OCI-LY7 (cell line): ENCODE measurements at regions not wholly inside any gene's neighbourhood (a gene's known extent, or its start where the extent isn't known, plus 50 kb on each side); places are given as distances from the start of the nearest gene placed in this dataset.

Source experiments
- BruUV-seq: library from RNA; stranded (reverse); fragments of 400-500 nt; replicated peaks from 2 replicates; lab custom pipeline; 2021; lab: Mats Ljungman, UMichigan
- CTCF ChIA-PET: fragments of 300-600 bp; sonication (Branson Sonifier 250); formaldehyde crosslinking; loops from one replicate; lab custom pipeline; 2022; ENCODE audit warnings: antibody characterized with exemption; ENCODE audit not compliant: unreplicated experiment; lab: Charles Lee
- POLR2A ChIA-PET: fragments of 300-600 bp; sonication (Branson Sonifier 250); formaldehyde crosslinking; loops from one replicate; lab custom pipeline; 2022; ENCODE audit warnings: antibody characterized with exemption; lab: Charles Lee
- DNase-seq: peaks from one replicate; pipeline ENCODE4 v3.0.0-alpha.2; 2015; ENCODE audit warnings: low spot score
- H2AFZ ChIP-seq: fragments of 200-600 bp; sonication (generic), shearing (Covaris generic); 2 replicates; pipeline ENCODE4 v1.6.1; 2014; ENCODE audit warnings: mild to moderate bottlenecking, antibody characterized with exemption, low read length, moderate library complexity
- H3K27ac ChIP-seq: fragments of 200-600 bp; sonication (generic); 2 replicates; pipeline ENCODE4 v1.5.1; 2014; ENCODE audit warnings: mixed run types, low read depth, mild to moderate bottlenecking, moderate library complexity, low read length, inconsistent platforms; ENCODE audit not compliant: poor library complexity, severe bottlenecking
- H3K36me3 ChIP-seq: fragments of 200-600 bp; sonication (generic); 2 replicates; pipeline ENCODE4 v1.6.1; 2014; ENCODE audit warnings: mild to moderate bottlenecking, antibody characterized with exemption, low read length, moderate library complexity, mixed read lengths; ENCODE audit not compliant: insufficient read depth
- H3K4me1 ChIP-seq: fragments of 200-600 bp; sonication (generic); 2 replicates; pipeline ENCODE4 v1.5.1; 2014; ENCODE audit warnings: mild to moderate bottlenecking, low read length; ENCODE audit not compliant: insufficient read depth, poor library complexity, severe bottlenecking
- H3K4me2 ChIP-seq: fragments of 200-600 bp; sonication (generic); 2 replicates; pipeline ENCODE4 v1.6.1; 2014; ENCODE audit warnings: mild to moderate bottlenecking, low read length
- H3K4me3 ChIP-seq: fragments of 200-600 bp; sonication (generic); 2 replicates; pipeline ENCODE4 v1.5.1; 2014; ENCODE audit warnings: mild to moderate bottlenecking, low read depth, low read length; ENCODE audit not compliant: poor library complexity, severe bottlenecking
- H3K79me2 ChIP-seq: fragments of 200-600 bp; sonication (generic); 2 replicates; pipeline ENCODE4 v1.6.1; 2016; ENCODE audit warnings: low read depth, mild to moderate bottlenecking, low read length, moderate library complexity, mixed read lengths; ENCODE audit not compliant: insufficient read depth
- H3K9me2 ChIP-seq: fragments of 200-600 bp; sonication (generic); 2 replicates; pipeline ENCODE4 v1.6.1; 2016; ENCODE audit warnings: mild to moderate bottlenecking, low read length, mixed read lengths; ENCODE audit not compliant: insufficient read depth
- H3K9me3 ChIP-seq: fragments of 200-600 bp; sonication (generic); 2 replicates; pipeline ENCODE4 v1.6.1; 2014; ENCODE audit warnings: mild to moderate bottlenecking, mixed run types, low read length, mixed read lengths
- H4K20me1 ChIP-seq: fragments of 200-600 bp; sonication (generic); 2 replicates; pipeline ENCODE4 v1.6.1; 2014; ENCODE audit warnings: mild to moderate bottlenecking, antibody characterized with exemption, low read length, moderate library complexity, mixed read lengths; ENCODE audit not compliant: insufficient read depth
- EZH2phosphoT487 ChIP-seq: fragments of 200-600 bp; sonication (generic); IDR thresholded peaks from 2 replicates; pipeline ENCODE4 v1.6.1; 2018; ENCODE audit warnings: low read depth, borderline replicate concordance, mild to moderate bottlenecking, mixed run types, antibody characterized with exemption, low read length, moderate library complexity, mixed read lengths
- intact Hi-C: fragments of 100-400 bp; cut with micrococcal nuclease; formaldehyde crosslinking; loops from one replicate; pipeline ENCODE4 v1.10.0; 2022; ENCODE audit not compliant: unreplicated experiment
- TF ChIP-seq, protein P1 (sequence below): fragments of 200-600 bp; sonication (generic); conservative IDR thresholded peaks from 2 replicates; pipeline ENCODE4 v1.5.1; 2014; ENCODE audit warnings: mild to moderate bottlenecking, antibody characterized with exemption, low read length, moderate library complexity, mixed read lengths

DNA sequence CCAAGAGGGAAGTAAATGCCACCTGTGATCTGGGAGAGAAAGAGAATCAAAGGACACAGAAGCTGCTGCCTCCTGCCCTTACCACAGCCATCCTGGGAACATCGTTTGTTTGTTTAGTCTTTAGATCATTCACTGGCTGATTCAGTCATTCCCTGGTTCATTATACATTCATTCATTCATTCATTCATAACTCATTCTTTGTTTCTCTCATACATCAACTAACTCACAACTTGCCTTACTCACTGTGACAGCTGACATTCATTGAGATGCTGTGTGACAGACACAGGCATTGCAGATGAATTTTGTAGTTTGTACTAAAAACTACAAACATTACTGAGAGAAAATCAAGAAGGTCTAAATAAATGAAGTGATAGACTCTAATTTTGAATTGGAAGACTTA lies 291.0 kb upstream of the TNRC6C start:
- H3K9me3 ChIP-seq = peaks cover 28% of the 10 kb centered on the region
- ChIA-PET CTCF (interaction anchor here (0.6 to 1.0 kb wide), 2 partner anchors 23 to 27 kb away, joined by 3 read pairs; no protein-coding TSS in a partner anchor), POLR2A (interaction anchor here (0.6 to 2.9 kb wide), 4 partner anchors 23 to 291 kb away, joined by 3 to 16 read pairs (median 4); partner anchors contain the start of gene TNRC6C)
- no TSS peak for BruUV-seq
- no peak for TF ChIP-seq EZH2phosphoT487
- TF ChIP-seq, protein P1, sequence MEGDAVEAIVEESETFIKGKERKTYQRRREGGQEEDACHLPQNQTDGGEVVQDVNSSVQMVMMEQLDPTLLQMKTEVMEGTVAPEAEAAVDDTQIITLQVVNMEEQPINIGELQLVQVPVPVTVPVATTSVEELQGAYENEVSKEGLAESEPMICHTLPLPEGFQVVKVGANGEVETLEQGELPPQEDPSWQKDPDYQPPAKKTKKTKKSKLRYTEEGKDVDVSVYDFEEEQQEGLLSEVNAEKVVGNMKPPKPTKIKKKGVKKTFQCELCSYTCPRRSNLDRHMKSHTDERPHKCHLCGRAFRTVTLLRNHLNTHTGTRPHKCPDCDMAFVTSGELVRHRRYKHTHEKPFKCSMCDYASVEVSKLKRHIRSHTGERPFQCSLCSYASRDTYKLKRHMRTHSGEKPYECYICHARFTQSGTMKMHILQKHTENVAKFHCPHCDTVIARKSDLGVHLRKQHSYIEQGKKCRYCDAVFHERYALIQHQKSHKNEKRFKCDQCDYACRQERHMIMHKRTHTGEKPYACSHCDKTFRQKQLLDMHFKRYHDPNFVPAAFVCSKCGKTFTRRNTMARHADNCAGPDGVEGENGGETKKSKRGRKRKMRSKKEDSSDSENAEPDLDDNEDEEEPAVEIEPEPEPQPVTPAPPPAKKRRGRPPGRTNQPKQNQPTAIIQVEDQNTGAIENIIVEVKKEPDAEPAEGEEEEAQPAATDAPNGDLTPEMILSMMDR = no peak
- H3K4me1 ChIP-seq = peaks cover 24% of the 10 kb centered on the region
- H3K4me3 ChIP-seq = peak overlapping the region; percentile 70
- no peak for DNase-seq
- intact Hi-C loops = loop anchor here (2.0 kb wide), 1 partner anchor 57 kb away; no protein-coding TSS in a partner anchor
- H2AFZ ChIP-seq = peak overlapping the region; percentile 88
- no peaks in the 10 kb centered on the region for H4K20me1 ChIP-seq
- peaks cover 4% of the 10 kb centered on the region; the same call in 1 of the 2 replicates for H3K79me2 ChIP-seq
- peak overlapping the region; percentile 84 for H3K4me2 ChIP-seq
- H3K27ac ChIP-seq = peak overlapping the region; percentile 84
- peaks cover 11% of the 10 kb centered on the region; the same call in 1 of the 2 replicates for H3K36me3 ChIP-seq
- no peaks in the 10 kb centered on the region for H3K9me2 ChIP-seq

DNA sequence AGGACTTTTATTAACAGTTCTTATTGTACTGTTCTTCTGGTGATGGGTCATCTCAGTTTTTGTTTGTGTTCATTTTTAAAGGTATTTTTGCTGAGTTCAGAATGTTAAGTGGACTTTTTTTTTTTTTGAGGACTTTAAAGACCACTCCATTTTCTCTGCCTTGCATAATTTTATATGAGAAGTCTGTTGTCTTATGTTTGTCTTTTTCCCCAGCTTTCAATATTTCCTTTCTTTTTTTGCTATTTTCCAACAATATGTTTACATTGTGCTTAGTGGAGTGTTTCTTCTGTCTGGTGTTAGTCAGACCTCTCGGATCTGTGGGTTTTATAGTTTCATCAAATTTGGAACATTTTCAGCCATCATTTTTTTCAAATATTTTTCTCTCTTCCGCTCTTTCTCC lies 290.0 kb upstream of the TNRC6C start:
- Histone ChIP-seq H3K4me2 (no peak overlapping the region), H2AFZ (no peak overlapping the region), H3K4me3 (no peak overlapping the region), H3K9me2 (no peaks in the 10 kb centered on the region), H3K27ac (no peak overlapping the region), H3K36me3 (peaks cover 11% of the 10 kb centered on the region; the same call in 1 of the 2 replicates), H3K4me1 (peaks cover 24% of the 10 kb centered on the region), H3K79me2 (peaks cover 4% of the 10 kb centered on the region; the same call in 1 of the 2 replicates), H3K9me3 (peaks cover 28% of the 10 kb centered on the region), H4K20me1 (no peaks in the 10 kb centered on the region)
- CTCF ChIA-PET = no interaction called here
- POLR2A ChIA-PET = interaction anchor here (2.9 kb wide), 1 partner anchor 290 kb away, joined by 16 read pairs; the partner anchor contains the start of gene TNRC6C
- BruUV-seq = no TSS peak
- intact Hi-C loops = no loop called here
- peak; percentile 19 for DNase-seq
- no peak for TF ChIP-seq EZH2phosphoT487
- TF ChIP-seq, protein P1 = no peak

DNA sequence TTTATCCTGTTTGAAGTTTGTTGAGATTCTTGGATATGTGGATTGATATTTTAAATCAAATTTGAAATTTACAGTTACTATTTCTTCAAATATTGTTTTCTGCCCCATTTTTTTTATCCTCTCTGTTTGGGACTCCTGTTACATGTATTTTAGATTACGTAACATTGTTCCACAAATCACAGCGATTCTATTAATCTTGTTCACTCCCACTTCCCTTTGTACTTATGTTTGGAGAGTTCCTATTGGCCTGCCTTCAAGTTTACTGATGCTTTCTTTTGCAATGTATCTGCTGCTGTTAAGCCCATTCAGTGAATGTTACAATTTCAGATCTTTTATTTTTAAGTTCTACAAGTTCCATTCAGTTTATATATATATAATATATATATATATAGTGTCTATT lies 288.3 kb upstream of the TNRC6C start:
- Histone ChIP-seq H3K4me1 (peaks cover 24% of the 10 kb centered on the region), H4K20me1 (no peaks in the 10 kb centered on the region), H3K9me3 (peaks cover 28% of the 10 kb centered on the region), H3K36me3 (peaks cover 11% of the 10 kb centered on the region; the same call in 1 of the 2 replicates), H3K79me2 (peaks cover 4% of the 10 kb centered on the region; the same call in 1 of the 2 replicates), H3K4me3 (no peak overlapping the region), H3K27ac (no peak overlapping the region), H3K4me2 (no peak overlapping the region), H3K9me2 (no peaks in the 10 kb centered on the region), H2AFZ (no peak overlapping the region)
- no peak for TF ChIP-seq EZH2phosphoT487
- TF ChIP-seq, protein P1 = no peak
- intact Hi-C loops = no loop called here
- ChIA-PET CTCF (no interaction called here), POLR2A (no interaction called here)
- no TSS peak for BruUV-seq
- no peak for DNase-seq
